ENCODE measurements at regions not wholly inside any gene's neighbourhood (a gene's known extent, or its start where the extent isn't known, plus 50 kb on each side); places are given as distances from the start of the nearest gene placed in this dataset.

- intact Hi-C loops (cut with DNase I, micrococcal nuclease), result no loop called here
- H3K4me1 ChIP-seq (ENCODE audit: low read depth), result no peaks in the 10 kb centered on the region
- ATAC-seq (no peak), DNase-seq (no peak)
- H3K36me3 ChIP-seq (ENCODE audit: low read depth), result no peaks in the 10 kb centered on the region
- H3K9me3 ChIP-seq, result no peaks in the 10 kb centered on the region
- no peak overlapping the region for H3K4me3 ChIP-seq
- TF ChIP-seq CTCF (IDR thresholded peaks at IDR 0.05), result no peak
These were observed 127.4 kb downstream of the WT1 start for GRCh38 chr11:32307913-32308312.

GRCh38 chr11:32309530-32310213 lies 125.7 kb downstream of the WT1 start:
- H3K36me3 ChIP-seq (ENCODE audit: low read depth), result no peaks in the 10 kb centered on the region
- intact Hi-C loops (cut with DNase I, micrococcal nuclease), result no loop called here
- H3K9me3 ChIP-seq, result no peaks in the 10 kb centered on the region
- no peak overlapping the region for H3K4me3 ChIP-seq
- ATAC-seq (no peak), DNase-seq (no peak)
- no peaks in the 10 kb centered on the region for H3K4me1 ChIP-seq (ENCODE audit: low read depth)
- TF ChIP-seq CTCF (IDR thresholded peaks at IDR 0.05), result no peak

- Histone ChIP-seq H3K4me3 (no peak overlapping the region), H3K36me3 (ENCODE audit: low read depth) (no peaks in the 10 kb centered on the region), H3K4me1 (ENCODE audit: low read depth) (no peaks in the 10 kb centered on the region), H3K9me3 (no peaks in the 10 kb centered on the region)
- no peak for TF ChIP-seq CTCF (IDR thresholded peaks at IDR 0.05)
- DNase-seq (no peak), ATAC-seq (no peak)
- intact Hi-C loops (cut with DNase I, micrococcal nuclease), result no loop called here
These were observed 125.1 kb downstream of the WT1 start for GRCh38 chr11:32310214-32310601.

- intact Hi-C loops (cut with DNase I, micrococcal nuclease), result no loop called here
- ATAC-seq, result no peak
These were observed 123.8 kb downstream of the WT1 start for GRCh38 chr11:32311346-32312065.

GRCh38 chr11:32312206-32312817 lies 123.0 kb downstream of the WT1 start:
- no peaks in the 10 kb centered on the region for H3K36me3 ChIP-seq (ENCODE audit: low read depth)
- intact Hi-C loops (cut with DNase I, micrococcal nuclease), result no loop called here
- DNase-seq (no peak), ATAC-seq (no peak)
- H3K9me3 ChIP-seq, result no peaks in the 10 kb centered on the region
- H3K4me1 ChIP-seq (ENCODE audit: low read depth), result no peaks in the 10 kb centered on the region
- TF ChIP-seq CTCF (IDR thresholded peaks at IDR 0.05), result no peak
- no peak overlapping the region for H3K4me3 ChIP-seq

More at GRCh38 chr11:32311346-32312065, 123.8 kb downstream of the WT1 start:
- no peak for TF ChIP-seq CTCF (IDR thresholded peaks at IDR 0.05)
- Histone ChIP-seq H3K4me1 (ENCODE audit: low read depth) (no peaks in the 10 kb centered on the region), H3K4me3 (no peak overlapping the region), H3K9me3 (no peaks in the 10 kb centered on the region), H3K36me3 (ENCODE audit: low read depth) (no peaks in the 10 kb centered on the region)
- no peak for DNase-seq

Data from mucosa of descending colon (tissue), 3 donors.